ENCODE measurements at regions not wholly inside any gene's neighbourhood (a gene's known extent, or its start where the extent isn't known, plus 50 kb on each side); places are given as distances from the start of the nearest gene placed in this dataset.
"Not testable (repeated sequence)": the region's sequence is repeated elsewhere in the genome, so short reads cannot be mapped to it uniquely, and the experiment has no call there.

DNA sequence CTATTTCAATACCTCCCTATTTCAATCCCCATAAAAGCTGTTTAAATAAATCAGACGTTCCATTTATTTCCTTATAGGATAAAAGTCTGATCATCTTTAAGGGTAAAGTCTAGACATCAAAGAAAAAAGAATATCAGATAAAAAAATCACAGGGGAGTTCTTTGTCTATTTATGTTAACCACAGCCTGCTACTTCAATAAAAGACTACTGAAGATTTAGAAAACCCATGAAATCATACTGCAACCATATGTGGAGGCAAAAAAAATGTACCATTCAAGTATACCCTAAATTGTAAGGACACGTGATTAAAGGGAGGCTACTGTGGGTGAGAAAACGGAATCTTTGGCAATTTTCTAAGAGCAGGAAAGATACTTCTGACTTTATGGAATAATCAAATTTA is 108.2 kb upstream of the TNFSF4 start:
- Histone ChIP-seq H3K27ac (ENCODE audit: insufficient read depth, low read length) (no peak overlapping the region), H2AFZ (ENCODE audit: low read length) (no peak overlapping the region), H4K20me1 (ENCODE audit: control insufficient read depth, extremely low read depth, insufficient read depth, low read length) (no peaks in the 10 kb centered on the region), H3K79me2 (ENCODE audit: control insufficient read depth, insufficient read depth, low read length) (no peaks in the 10 kb centered on the region), H3K9ac (ENCODE audit: insufficient read depth, low read length) (no peak overlapping the region), H3K27me3 (ENCODE audit: control insufficient read depth, insufficient read depth, low read length) (no peaks in the 10 kb centered on the region), H3K4me3 (replicated peaks in 1 of 4; ENCODE audit: control extremely low read depth in 1 of 4, insufficient read depth in 1 of 4, low read depth in 3 of 4, low read length in 4 of 4) (no peak overlapping the region), H3K4me1 (ENCODE audit: control insufficient read depth, extremely low read depth, insufficient read depth, low read length) (no peaks in the 10 kb centered on the region), H3K36me3 (ENCODE audit: control insufficient read depth, insufficient read depth, low read length) (no peaks in the 10 kb centered on the region), H3K4me2 (ENCODE audit: extremely low read depth, insufficient read depth, low read length) (no peak overlapping the region), H3K9me3 (ENCODE audit: control insufficient read depth, insufficient read depth, low read depth, low read length) (no peaks in the 10 kb centered on the region)
- TF ChIP-seq, protein P1, sequence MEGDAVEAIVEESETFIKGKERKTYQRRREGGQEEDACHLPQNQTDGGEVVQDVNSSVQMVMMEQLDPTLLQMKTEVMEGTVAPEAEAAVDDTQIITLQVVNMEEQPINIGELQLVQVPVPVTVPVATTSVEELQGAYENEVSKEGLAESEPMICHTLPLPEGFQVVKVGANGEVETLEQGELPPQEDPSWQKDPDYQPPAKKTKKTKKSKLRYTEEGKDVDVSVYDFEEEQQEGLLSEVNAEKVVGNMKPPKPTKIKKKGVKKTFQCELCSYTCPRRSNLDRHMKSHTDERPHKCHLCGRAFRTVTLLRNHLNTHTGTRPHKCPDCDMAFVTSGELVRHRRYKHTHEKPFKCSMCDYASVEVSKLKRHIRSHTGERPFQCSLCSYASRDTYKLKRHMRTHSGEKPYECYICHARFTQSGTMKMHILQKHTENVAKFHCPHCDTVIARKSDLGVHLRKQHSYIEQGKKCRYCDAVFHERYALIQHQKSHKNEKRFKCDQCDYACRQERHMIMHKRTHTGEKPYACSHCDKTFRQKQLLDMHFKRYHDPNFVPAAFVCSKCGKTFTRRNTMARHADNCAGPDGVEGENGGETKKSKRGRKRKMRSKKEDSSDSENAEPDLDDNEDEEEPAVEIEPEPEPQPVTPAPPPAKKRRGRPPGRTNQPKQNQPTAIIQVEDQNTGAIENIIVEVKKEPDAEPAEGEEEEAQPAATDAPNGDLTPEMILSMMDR (conservative IDR thresholded peaks at IDR 0.05 in 1 of 2, IDR thresholded peaks at IDR 0.05 in 1 of 2; ENCODE audit: low read depth in 1 of 2, low read length in 2 of 2) = no peak
- no peak for DNase-seq (ENCODE audit: low read depth in 2 of 2)

DNA sequence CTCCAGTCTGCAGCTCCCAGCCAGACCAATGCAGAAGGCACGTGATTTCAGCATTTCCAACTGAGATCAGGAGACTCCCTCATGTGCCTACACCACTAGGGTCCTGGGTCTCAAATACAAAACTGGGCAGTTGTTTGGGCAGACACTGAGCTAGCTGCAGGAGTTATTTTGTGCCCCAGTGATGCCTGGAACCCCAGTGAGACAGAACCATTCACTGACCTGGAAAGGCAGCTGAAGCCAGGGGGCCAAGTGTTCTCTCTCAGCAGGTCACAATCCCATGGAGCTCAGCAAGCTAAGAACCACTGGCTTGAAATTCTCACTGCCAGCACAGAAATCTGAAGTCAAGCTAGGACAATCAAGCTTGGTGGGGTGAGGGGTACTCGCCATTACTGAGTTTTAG is 111.7 kb upstream of the TNFSF4 start:
- Histone ChIP-seq H3K4me3 (replicated peaks in 1 of 4; ENCODE audit: control extremely low read depth in 1 of 4, insufficient read depth in 1 of 4, low read depth in 3 of 4, low read length in 4 of 4) (no peak overlapping the region), H3K27ac (ENCODE audit: insufficient read depth, low read length) (no peak overlapping the region), H3K4me1 (ENCODE audit: control insufficient read depth, extremely low read depth, insufficient read depth, low read length) (no peaks in the 10 kb centered on the region), H3K27me3 (ENCODE audit: control insufficient read depth, insufficient read depth, low read length) (no peaks in the 10 kb centered on the region), H3K4me2 (ENCODE audit: extremely low read depth, insufficient read depth, low read length) (no peak overlapping the region), H2AFZ (ENCODE audit: low read length) (no peak overlapping the region), H4K20me1 (ENCODE audit: control insufficient read depth, extremely low read depth, insufficient read depth, low read length) (no peaks in the 10 kb centered on the region), H3K36me3 (ENCODE audit: control insufficient read depth, insufficient read depth, low read length) (no peaks in the 10 kb centered on the region), H3K9me3 (ENCODE audit: control insufficient read depth, insufficient read depth, low read depth, low read length) (no peaks in the 10 kb centered on the region), H3K9ac (ENCODE audit: insufficient read depth, low read length) (no peak overlapping the region), H3K79me2 (ENCODE audit: control insufficient read depth, insufficient read depth, low read length) (no peaks in the 10 kb centered on the region)
- no peak for DNase-seq (ENCODE audit: low read depth in 2 of 2)
- no peak for TF ChIP-seq EZH2 (IDR thresholded peaks at IDR 0.05; ENCODE audit: low read length, missing control alignments)
- TF ChIP-seq, protein P1 (conservative IDR thresholded peaks at IDR 0.05 in 1 of 2, IDR thresholded peaks at IDR 0.05 in 1 of 2; ENCODE audit: low read depth in 1 of 2, low read length in 2 of 2) = no peak

DNA sequence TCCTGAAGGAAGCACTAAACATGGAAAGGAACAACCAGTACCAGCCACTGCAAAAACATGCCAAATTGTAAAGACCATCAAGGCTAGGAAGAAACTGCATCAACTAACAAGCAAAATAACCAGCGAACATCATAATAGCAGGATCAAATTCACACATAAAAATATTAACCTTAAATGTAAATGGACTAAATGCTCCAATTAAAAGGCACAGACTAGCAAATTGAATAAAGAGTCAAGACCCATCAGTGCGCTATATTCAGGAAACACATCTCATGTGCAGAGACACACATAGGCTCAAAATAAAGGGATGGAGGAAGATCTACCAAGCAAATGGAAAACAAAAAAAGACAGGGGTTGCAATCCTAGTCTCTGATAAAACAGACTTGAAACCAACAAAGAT is 117.2 kb upstream of the TNFSF4 start:
- not testable (repeated sequence) for H3K36me3 ChIP-seq (ENCODE audit: control insufficient read depth, insufficient read depth, low read length); H2AFZ ChIP-seq (ENCODE audit: low read length); H3K9me3 ChIP-seq (ENCODE audit: control insufficient read depth, insufficient read depth, low read depth, low read length)

DNA sequence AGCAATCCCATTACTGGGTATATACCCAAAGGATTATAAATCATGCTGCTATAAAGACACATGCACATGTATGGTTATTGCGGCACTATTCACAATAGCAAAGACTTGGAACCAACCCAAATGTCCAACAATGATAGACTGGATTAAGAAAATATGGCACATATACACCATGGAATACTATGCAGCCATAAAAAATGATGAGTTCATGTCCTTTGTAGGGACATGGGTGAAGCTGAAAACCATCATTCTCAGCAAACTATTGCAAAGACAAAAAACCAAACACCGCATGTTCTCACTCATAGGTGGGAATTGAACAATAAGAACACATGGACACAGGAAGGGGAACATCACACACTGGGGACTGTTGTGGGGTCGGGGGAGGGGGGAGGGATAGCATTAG is 120.9 kb upstream of the TNFSF4 start:
- not testable (repeated sequence) for H3K4me3 ChIP-seq (replicated peaks in 1 of 4; ENCODE audit: control extremely low read depth in 1 of 4, insufficient read depth in 1 of 4, low read depth in 3 of 4, low read length in 4 of 4); H4K20me1 ChIP-seq (ENCODE audit: control insufficient read depth, extremely low read depth, insufficient read depth, low read length); DNase-seq (ENCODE audit: low read depth in 2 of 2); H3K4me1 ChIP-seq (ENCODE audit: control insufficient read depth, extremely low read depth, insufficient read depth, low read length); H3K27ac ChIP-seq (ENCODE audit: insufficient read depth, low read length); H3K36me3 ChIP-seq (ENCODE audit: control insufficient read depth, insufficient read depth, low read length); H3K27me3 ChIP-seq (ENCODE audit: control insufficient read depth, insufficient read depth, low read length); H2AFZ ChIP-seq (ENCODE audit: low read length); H3K9me3 ChIP-seq (ENCODE audit: control insufficient read depth, insufficient read depth, low read depth, low read length); H3K79me2 ChIP-seq (ENCODE audit: control insufficient read depth, insufficient read depth, low read length); H3K9ac ChIP-seq (ENCODE audit: insufficient read depth, low read length); H3K4me2 ChIP-seq (ENCODE audit: extremely low read depth, insufficient read depth, low read length)

More for the DNA sequence above, 117.2 kb upstream of the TNFSF4 start:
- not testable (repeated sequence) for H3K27me3 ChIP-seq (ENCODE audit: control insufficient read depth, insufficient read depth, low read length); H3K27ac ChIP-seq (ENCODE audit: insufficient read depth, low read length); H3K79me2 ChIP-seq (ENCODE audit: control insufficient read depth, insufficient read depth, low read length); H3K4me1 ChIP-seq (ENCODE audit: control insufficient read depth, extremely low read depth, insufficient read depth, low read length); DNase-seq (ENCODE audit: low read depth in 2 of 2); H3K9ac ChIP-seq (ENCODE audit: insufficient read depth, low read length); H3K4me2 ChIP-seq (ENCODE audit: extremely low read depth, insufficient read depth, low read length); H3K4me3 ChIP-seq (replicated peaks in 1 of 4; ENCODE audit: control extremely low read depth in 1 of 4, insufficient read depth in 1 of 4, low read depth in 3 of 4, low read length in 4 of 4); H4K20me1 ChIP-seq (ENCODE audit: control insufficient read depth, extremely low read depth, insufficient read depth, low read length)

All from fibroblast of lung (primary cell).